Retinal pigment epithelial cell (primary cell): ENCODE measurements at regions not wholly inside any gene's neighbourhood (a gene's known extent, or its start where the extent isn't known, plus 50 kb on each side); places are given as distances from the start of the nearest gene placed in this dataset.
A peak's percentile ranks its signal among the peaks of the same experiment; 100 is the strongest.

Experiments
- DNase-seq: peaks from one replicate; pipeline ENCODE4 v3.0.0-alpha.2; 2010; ENCODE audit warnings: low read depth
- H3K4me3 ChIP-seq: 2 replicates; pipeline ENCODE4 v1.5.1; 2011; ENCODE audit warnings: mild to moderate bottlenecking, low read length, control low read depth, moderate library complexity
- CTCF ChIP-seq: conservative IDR thresholded peaks from 2 replicates; pipeline ENCODE4 v1.5.1; 2011; ENCODE audit warnings: low read depth, low read length, control low read depth, inconsistent platforms

- TF ChIP-seq CTCF, result no peak
- no peak for DNase-seq
- no peak overlapping the region for H3K4me3 ChIP-seq
Observed at GRCh38 chr10:108788891-108789290, 1134.4 kb downstream of the XPNPEP1 start.

- no peak overlapping the region for H3K4me3 ChIP-seq
- no peak for TF ChIP-seq CTCF
- no peak for DNase-seq
Observed at GRCh38 chr10:108787932-108788331, 1135.4 kb downstream of the XPNPEP1 start.

- no peak for DNase-seq
- H3K4me3 ChIP-seq, result no peak overlapping the region
- TF ChIP-seq CTCF, result no peak
Observed at GRCh38 chr10:108785011-108785410, 1138.3 kb downstream of the XPNPEP1 start.

- DNase-seq, result no peak
- TF ChIP-seq CTCF, result no peak
Observed at GRCh38 chr10:108784534-108784933, 1138.8 kb downstream of the XPNPEP1 start.

GRCh38 chr10:108783897-108784296, 1139.4 kb downstream of the XPNPEP1 start:
- no peak for DNase-seq
- peak; percentile 65 for TF ChIP-seq CTCF
- H3K4me3 ChIP-seq, result no peak overlapping the region

More at GRCh38 chr10:108784534-108784933, 1138.8 kb downstream of the XPNPEP1 start:
- no peak overlapping the region for H3K4me3 ChIP-seq

GRCh38 chr10:108782411-108782810, 1140.9 kb downstream of the XPNPEP1 start:
- DNase-seq, result no peak
- TF ChIP-seq CTCF, result no peak
- H3K4me3 ChIP-seq, result no peak overlapping the region

GRCh38 chr10:108779501-108779900, 1143.8 kb downstream of the XPNPEP1 start:
- no peak overlapping the region for H3K4me3 ChIP-seq
- TF ChIP-seq CTCF, result no peak
- DNase-seq, result no peak
